ENCODE measurements at regions not wholly inside any gene's neighbourhood (a gene's known extent, or its start where the extent isn't known, plus 50 kb on each side); places are given as distances from the start of the nearest gene placed in this dataset.

DNA sequence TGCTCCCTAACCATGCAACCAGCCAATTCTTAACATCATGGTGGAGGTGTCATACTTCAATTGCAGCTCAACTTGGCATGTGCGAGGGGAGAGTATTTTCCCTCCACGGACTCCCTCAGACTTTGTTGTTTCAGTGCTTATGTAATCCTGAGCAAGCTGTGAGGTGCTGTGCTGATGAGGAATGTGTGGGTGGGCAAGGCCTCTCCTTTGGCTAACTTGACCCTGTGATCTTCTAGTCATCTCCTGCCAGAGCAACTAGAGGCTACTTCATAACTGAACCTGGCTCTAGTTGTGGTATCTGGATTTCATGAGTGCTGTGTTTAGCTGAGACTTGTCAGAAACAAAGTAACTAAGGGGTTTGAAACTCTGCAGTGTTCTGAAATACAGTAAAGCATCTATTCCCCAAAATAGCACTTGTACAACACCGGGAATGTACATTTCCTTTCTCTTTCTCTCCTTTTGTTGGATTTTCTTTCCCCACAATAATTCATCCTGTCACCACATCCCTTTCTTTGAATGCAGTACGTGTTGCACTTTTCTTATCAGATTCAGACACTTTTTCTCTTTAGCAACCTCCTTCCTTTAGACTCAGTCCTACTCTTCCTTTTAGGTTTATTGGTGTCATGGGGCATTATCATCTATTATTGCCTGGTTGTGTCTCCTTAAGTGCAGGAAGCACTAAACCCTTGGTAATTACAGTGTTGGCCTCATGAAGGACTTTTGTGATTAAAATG lies 415.2 kb upstream of the NR3C2 start:
- ATAC-seq, result no peak
- no peak overlapping the region for H3K4me2 ChIP-seq
- no peak for FAIRE-seq

DNA sequence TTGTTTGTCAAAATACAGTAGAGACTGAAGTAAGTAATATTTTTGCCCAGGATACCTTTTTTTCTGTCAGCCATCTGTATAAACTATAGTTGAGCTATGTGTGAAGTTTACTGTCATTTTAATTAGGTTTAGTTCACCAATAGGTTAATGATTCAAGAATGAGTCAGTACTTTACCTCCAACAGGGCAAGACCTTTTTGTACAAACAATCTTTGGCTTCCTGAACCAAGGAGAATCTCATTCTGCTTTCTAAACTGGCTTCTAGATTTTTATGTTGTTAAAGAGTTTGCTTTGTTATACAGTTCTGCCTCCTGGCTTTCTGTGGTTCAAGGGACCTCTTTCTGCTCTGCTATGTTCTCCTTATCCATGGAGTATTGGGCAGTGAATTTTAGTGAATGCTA lies 412.0 kb upstream of the NR3C2 start:
- CTCF ChIA-PET, result no interaction called here
- Histone ChIP-seq H3K4me2 (no peak overlapping the region), H3K4me3 (no peak overlapping the region), H3K9me3 (no peaks in the 10 kb centered on the region), H3K27ac (no peak overlapping the region), H3K4me1 (no peaks in the 10 kb centered on the region)
- POLR2A ChIA-PET, result no interaction called here
- DNase-seq (ENCODE audit: low read depth in 1 of 2, low spot score in 1 of 2) (no peak), ATAC-seq (no peak), FAIRE-seq (no peak)
- TF ChIP-seq EHMT2 (IDR thresholded peaks at IDR 0.05; ENCODE audit: low read depth), result no peak

More for the DNA sequence above, 415.2 kb upstream of the NR3C2 start:
- TF ChIP-seq CBX2 (IDR thresholded peaks at IDR 0.05; ENCODE audit: borderline replicate concordance, low read depth), result no peak
- H3K27ac ChIP-seq, result no peak overlapping the region
- ChIA-PET POLR2A (no interaction called here), CTCF (no interaction called here)
- 25% methylated on average over 4 of the region's 4 CpGs for WGBS (ENCODE audit: missing lambda C conversion rate)
- H3K4me1 ChIP-seq, result no peaks in the 10 kb centered on the region
- no peaks in the 10 kb centered on the region for H3K9me3 ChIP-seq
- no peak overlapping the region for H3K4me3 ChIP-seq
- no peak for DNase-seq (ENCODE audit: low read depth in 1 of 2, low spot score in 1 of 2)

DNA sequence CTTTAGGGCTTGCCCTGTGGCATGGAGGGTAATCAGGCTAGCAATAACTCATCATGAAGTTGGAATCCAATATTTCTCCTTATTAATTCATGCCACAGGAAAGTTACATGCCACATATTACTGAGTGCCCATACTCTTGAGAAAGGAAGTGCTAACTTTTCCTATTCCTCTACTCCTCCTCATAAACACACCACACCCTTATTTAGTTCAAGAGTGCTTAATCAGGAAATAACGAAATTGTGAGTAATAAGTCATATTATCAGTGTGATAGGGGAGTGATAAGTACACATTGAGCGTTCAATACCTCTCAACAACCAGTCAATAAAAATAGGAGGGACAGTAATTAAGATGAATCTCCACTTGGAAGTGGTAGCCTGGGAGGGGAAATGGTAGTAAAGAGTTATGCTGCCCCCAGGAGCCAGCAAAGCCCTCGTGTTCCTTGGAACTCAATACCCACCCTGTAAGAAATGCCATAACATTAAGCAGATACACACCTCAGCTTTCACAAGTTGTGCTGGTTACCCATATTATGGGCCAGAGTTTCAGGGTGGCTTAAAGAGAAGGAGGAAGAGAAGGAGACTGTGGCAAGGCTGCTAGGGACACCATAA lies 410.0 kb upstream of the NR3C2 start:
- H3K9me3 ChIP-seq, result no peaks in the 10 kb centered on the region
- H3K4me1 ChIP-seq, result no peaks in the 10 kb centered on the region
- 4% methylated on average over 3 of the region's 3 CpGs for whole genome bisulfite sequencing (ENCODE audit: missing lambda C conversion rate)
- TF ChIP-seq, protein P1, sequence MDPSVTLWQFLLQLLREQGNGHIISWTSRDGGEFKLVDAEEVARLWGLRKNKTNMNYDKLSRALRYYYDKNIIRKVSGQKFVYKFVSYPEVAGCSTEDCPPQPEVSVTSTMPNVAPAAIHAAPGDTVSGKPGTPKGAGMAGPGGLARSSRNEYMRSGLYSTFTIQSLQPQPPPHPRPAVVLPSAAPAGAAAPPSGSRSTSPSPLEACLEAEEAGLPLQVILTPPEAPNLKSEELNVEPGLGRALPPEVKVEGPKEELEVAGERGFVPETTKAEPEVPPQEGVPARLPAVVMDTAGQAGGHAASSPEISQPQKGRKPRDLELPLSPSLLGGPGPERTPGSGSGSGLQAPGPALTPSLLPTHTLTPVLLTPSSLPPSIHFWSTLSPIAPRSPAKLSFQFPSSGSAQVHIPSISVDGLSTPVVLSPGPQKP (IDR thresholded peaks at IDR 0.05; ENCODE audit: low read depth, low read length), result no peak
- TF ChIP-seq PHF8 (IDR thresholded peaks at IDR 0.05; ENCODE audit: borderline replicate concordance, low read depth), result no peak
- TF ChIP-seq, protein P2, sequence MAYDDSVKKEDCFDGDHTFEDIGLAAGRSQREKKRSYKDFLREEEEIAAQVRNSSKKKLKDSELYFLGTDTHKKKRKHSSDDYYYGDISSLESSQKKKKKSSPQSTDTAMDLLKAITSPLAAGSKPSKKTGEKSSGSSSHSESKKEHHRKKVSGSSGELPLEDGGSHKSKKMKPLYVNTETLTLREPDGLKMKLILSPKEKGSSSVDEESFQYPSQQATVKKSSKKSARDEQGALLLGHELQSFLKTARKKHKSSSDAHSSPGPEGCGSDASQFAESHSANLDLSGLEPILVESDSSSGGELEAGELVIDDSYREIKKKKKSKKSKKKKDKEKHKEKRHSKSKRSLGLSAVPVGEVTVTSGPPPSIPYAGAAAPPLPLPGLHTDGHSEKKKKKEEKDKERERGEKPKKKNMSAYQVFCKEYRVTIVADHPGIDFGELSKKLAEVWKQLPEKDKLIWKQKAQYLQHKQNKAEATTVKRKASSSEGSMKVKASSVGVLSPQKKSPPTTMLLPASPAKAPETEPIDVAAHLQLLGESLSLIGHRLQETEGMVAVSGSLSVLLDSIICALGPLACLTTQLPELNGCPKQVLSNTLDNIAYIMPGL (CRISPR knock-in tag; IDR thresholded peaks at IDR 0.05; ENCODE audit: borderline replicate concordance), result no peak
- no peak for TF ChIP-seq ZFP36 (IDR thresholded peaks at IDR 0.05; ENCODE audit: borderline replicate concordance, partially characterized antibody)
- CTCF ChIA-PET, result interaction anchor here (0.5 kb wide), 1 partner anchor 1186 kb away, joined by 3 read pairs; no protein-coding TSS in a partner anchor
- H3K27ac ChIP-seq, result no peak overlapping the region
- POLR2A ChIA-PET, result no interaction called here
- no peak for ATAC-seq
- FAIRE-seq, result no peak
- no peak for DNase-seq (ENCODE audit: low read depth in 1 of 2, low spot score in 1 of 2)
- no peak overlapping the region for H3K4me3 ChIP-seq
- H3K4me2 ChIP-seq, result no peak overlapping the region

DNA sequence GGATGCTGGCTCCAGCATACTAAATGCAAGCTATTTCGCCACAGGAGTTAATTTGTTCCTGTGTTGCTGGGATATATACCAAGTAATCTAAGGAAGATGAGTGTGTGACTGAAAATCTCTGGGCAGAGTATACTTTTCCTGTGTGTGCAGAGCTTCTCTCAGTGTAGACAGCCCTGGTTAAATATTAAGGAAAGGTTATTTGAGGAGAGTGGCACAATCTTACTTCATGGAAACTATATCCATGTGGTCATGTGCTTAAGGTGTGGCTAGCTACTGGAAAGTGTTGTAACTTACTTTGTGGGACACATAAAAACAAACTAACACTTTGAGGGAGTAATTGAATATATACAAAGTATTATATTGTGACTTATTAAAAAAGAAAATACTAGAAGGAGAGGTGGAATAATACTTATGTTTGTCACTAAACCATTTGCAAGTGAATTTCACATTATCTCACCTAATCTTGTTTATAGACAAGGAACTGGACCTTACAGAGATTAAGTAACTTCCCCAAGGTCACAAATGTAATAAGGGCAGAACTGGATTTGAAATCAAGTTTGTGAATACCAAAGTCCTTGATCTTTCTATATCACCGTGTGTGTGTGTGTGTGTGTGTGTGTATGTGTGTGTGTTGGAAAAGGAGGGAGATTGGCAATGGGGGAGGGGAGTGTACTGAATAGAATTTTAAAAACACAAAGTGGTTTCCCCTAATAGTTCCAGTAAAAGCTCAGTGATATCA lies 408.2 kb upstream of the NR3C2 start:
- no peak overlapping the region for H3K27ac ChIP-seq
- ATAC-seq, result no peak; a peak in 1 of 6 replicates
- H3K4me2 ChIP-seq, result no peak overlapping the region
- H3K9me3 ChIP-seq, result no peaks in the 10 kb centered on the region
- ChIA-PET CTCF (no interaction called here), POLR2A (no interaction called here)
- H3K4me3 ChIP-seq, result no peak overlapping the region
- TF ChIP-seq HDAC2 (IDR thresholded peaks at IDR 0.05) (no peak), FOXS1 (CRISPR knock-in tag; IDR thresholded peaks at IDR 0.05) (no peak), MYC (IDR thresholded peaks at IDR 0.05; ENCODE audit: borderline replicate concordance, low read length) (no peak), KDM1A (IDR thresholded peaks at IDR 0.05; ENCODE audit: low read depth) (no peak), SREBF2 (IDR thresholded peaks at IDR 0.05) (no peak), EP300 (IDR thresholded peaks at IDR 0.05) (no peak), EHMT2 (IDR thresholded peaks at IDR 0.05; ENCODE audit: low read depth) (no peak)
- TF ChIP-seq, protein P3, sequence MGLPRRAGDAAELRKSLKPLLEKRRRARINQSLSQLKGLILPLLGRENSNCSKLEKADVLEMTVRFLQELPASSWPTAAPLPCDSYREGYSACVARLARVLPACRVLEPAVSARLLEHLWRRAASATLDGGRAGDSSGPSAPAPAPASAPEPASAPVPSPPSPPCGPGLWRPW (IDR thresholded peaks at IDR 0.05), result no peak
- TF ChIP-seq, protein P4, sequence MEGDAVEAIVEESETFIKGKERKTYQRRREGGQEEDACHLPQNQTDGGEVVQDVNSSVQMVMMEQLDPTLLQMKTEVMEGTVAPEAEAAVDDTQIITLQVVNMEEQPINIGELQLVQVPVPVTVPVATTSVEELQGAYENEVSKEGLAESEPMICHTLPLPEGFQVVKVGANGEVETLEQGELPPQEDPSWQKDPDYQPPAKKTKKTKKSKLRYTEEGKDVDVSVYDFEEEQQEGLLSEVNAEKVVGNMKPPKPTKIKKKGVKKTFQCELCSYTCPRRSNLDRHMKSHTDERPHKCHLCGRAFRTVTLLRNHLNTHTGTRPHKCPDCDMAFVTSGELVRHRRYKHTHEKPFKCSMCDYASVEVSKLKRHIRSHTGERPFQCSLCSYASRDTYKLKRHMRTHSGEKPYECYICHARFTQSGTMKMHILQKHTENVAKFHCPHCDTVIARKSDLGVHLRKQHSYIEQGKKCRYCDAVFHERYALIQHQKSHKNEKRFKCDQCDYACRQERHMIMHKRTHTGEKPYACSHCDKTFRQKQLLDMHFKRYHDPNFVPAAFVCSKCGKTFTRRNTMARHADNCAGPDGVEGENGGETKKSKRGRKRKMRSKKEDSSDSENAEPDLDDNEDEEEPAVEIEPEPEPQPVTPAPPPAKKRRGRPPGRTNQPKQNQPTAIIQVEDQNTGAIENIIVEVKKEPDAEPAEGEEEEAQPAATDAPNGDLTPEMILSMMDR (IDR thresholded peaks at IDR 0.05), result no peak
- FAIRE-seq, result no peak
- DNase-seq (ENCODE audit: low read depth in 1 of 2, low spot score in 1 of 2), result peak in 1 of 2 experiments; percentile 6
- 0% methylated on average over 2 of the region's 2 CpGs for WGBS (ENCODE audit: missing lambda C conversion rate)
- H3K4me1 ChIP-seq, result no peaks in the 10 kb centered on the region
